HepG2 (cell line): ENCODE measurements at regions not wholly inside any gene's neighbourhood (a gene's known extent, or its start where the extent isn't known, plus 50 kb on each side); places are given as distances from the start of the nearest gene placed in this dataset.

ENCODE experiments used
- ARNTL ChIP-seq: sonication (generic); formaldehyde crosslinking; IDR thresholded peaks from 2 replicates; pipeline ENCODE4 v1.4.0; 2020; ENCODE audit warnings: mild to moderate bottlenecking, missing genetic modification reagents
- HDAC2 ChIP-seq: sonication (generic); formaldehyde crosslinking; IDR thresholded peaks from 2 replicates; pipeline ENCODE4 v1.4.0; 2020; ENCODE audit warnings: missing genetic modification reagents
- HNF4G ChIP-seq, 2 experiments: sonication (generic) in 1 of 2; formaldehyde crosslinking in 1 of 2; IDR thresholded peaks; 2 replicates each; pipeline versions ENCODE4 v1.4.0 to v1.6.1; 2011 to 2020; ENCODE audit warnings: borderline replicate concordance in 2 of 2, low read depth in 2 of 2, mild to moderate bottlenecking in 2 of 2, low read length in 1 of 2, missing genetic modification reagents in 1 of 2, moderate library complexity in 1 of 2
- LBX2 ChIP-seq: sonication (generic); formaldehyde crosslinking; IDR thresholded peaks from 2 replicates; pipeline ENCODE4 v1.5.0; 2020; ENCODE audit warnings: missing genetic modification reagents, mild to moderate bottlenecking, borderline replicate concordance
- MEIS2 ChIP-seq: sonication (generic); formaldehyde crosslinking; IDR thresholded peaks from 2 replicates; pipeline ENCODE4 v1.9.0; 2021; ENCODE audit warnings: mild to moderate bottlenecking, missing genetic modification reagents
- PCBP1 ChIP-seq: fragments of 200-400 bp; formaldehyde crosslinking; IDR thresholded peaks from 2 replicates; pipeline ENCODE4 v1.6.1; 2017; ENCODE audit warnings: mild to moderate bottlenecking, low read depth, low read length, borderline replicate concordance
- RNF2 ChIP-seq: fragments of 450-650 bp; conservative IDR thresholded peaks from 2 replicates; pipeline ENCODE4 v1.6.1; 2016; ENCODE audit warnings: low read depth
- SKIL ChIP-seq: sonication (generic); formaldehyde crosslinking; IDR thresholded peaks from 2 replicates; pipeline ENCODE4 v1.8.0; 2022; ENCODE audit warnings: missing genetic modification reagents, mild to moderate bottlenecking, moderate library complexity, borderline replicate concordance
- TARDBP ChIP-seq: sonication (generic); formaldehyde crosslinking; IDR thresholded peaks from 2 replicates; pipeline ENCODE4 v1.8.0; 2022; ENCODE audit warnings: mild to moderate bottlenecking, missing genetic modification reagents
- ZBTB44 ChIP-seq: sonication (generic); formaldehyde crosslinking; IDR thresholded peaks from 2 replicates; pipeline ENCODE4 v1.4.0; 2020; ENCODE audit warnings: missing genetic modification reagents
- ZBTB49 ChIP-seq: sonication (generic); formaldehyde crosslinking; IDR thresholded peaks from 2 replicates; pipeline ENCODE4 v1.4.0; 2020; ENCODE audit warnings: missing genetic modification reagents, borderline replicate concordance
- ZC3H13 ChIP-seq: sonication (generic); formaldehyde crosslinking; IDR thresholded peaks from 2 replicates; pipeline ENCODE4 v1.8.1; 2023; ENCODE audit warnings: mild to moderate bottlenecking, missing genetic modification reagents, moderate library complexity
- ZNF143 ChIP-seq: sonication (generic); formaldehyde crosslinking; IDR thresholded peaks from 2 replicates; pipeline ENCODE4 v1.4.0; 2020; ENCODE audit warnings: missing genetic modification reagents
- ZNF33A ChIP-seq: sonication (generic); formaldehyde crosslinking; IDR thresholded peaks from 2 replicates; pipeline ENCODE4 v1.5.1; 2020; ENCODE audit warnings: missing genetic modification reagents, mild to moderate bottlenecking, moderate library complexity, borderline replicate concordance
- ZNF430 ChIP-seq: sonication (generic); formaldehyde crosslinking; IDR thresholded peaks from 2 replicates; pipeline ENCODE4 v1.9.0; 2021; ENCODE audit warnings: mild to moderate bottlenecking, missing genetic modification reagents
- ZNF619 ChIP-seq: sonication (generic); formaldehyde crosslinking; IDR thresholded peaks from 2 replicates; pipeline ENCODE4 v1.4.0; 2020; ENCODE audit warnings: mild to moderate bottlenecking, missing genetic modification reagents
- ZNF687 ChIP-seq: sonication (generic); formaldehyde crosslinking; IDR thresholded peaks from 2 replicates; pipeline ENCODE4 v1.5.1; 2020; ENCODE audit warnings: mild to moderate bottlenecking, missing genetic modification reagents, moderate library complexity

- TF ChIP-seq ZBTB49 (CRISPR knock-in tag): no peak
- TF ChIP-seq ZBTB44 (CRISPR knock-in tag): no peak
- no peak for TF ChIP-seq SKIL (CRISPR knock-in tag)
- no peak for TF ChIP-seq MEIS2 (CRISPR knock-in tag)
- TF ChIP-seq ZC3H13 (CRISPR knock-in tag): no peak
- 0 out of 2 replicates have a peak, but pooled peaks have one; percentile 35 for TF ChIP-seq ZNF430
- no peak for TF ChIP-seq HNF4G (IDR thresholded peaks at IDR 0.05; ENCODE audit: borderline replicate concordance, low read depth, low read length)
- no peak for TF ChIP-seq HNF4G (CRISPR knock-in tag; IDR thresholded peaks at IDR 0.05; ENCODE audit: borderline replicate concordance, low read depth)
- TF ChIP-seq PCBP1: no peak
- TF ChIP-seq LBX2: no peak
- TF ChIP-seq ZNF619: no peak
- no peak for TF ChIP-seq ZNF687 (CRISPR knock-in tag)
- no peak for TF ChIP-seq HDAC2 (CRISPR knock-in tag)
- TF ChIP-seq ARNTL (CRISPR knock-in tag): no peak
- no peak for TF ChIP-seq TARDBP
- TF ChIP-seq RNF2: peak; percentile 35; the same call in 1 of the 2 replicates
- TF ChIP-seq ZNF33A (CRISPR knock-in tag): 0 out of 2 replicates have a peak, but pooled peaks have one; percentile 30
- TF ChIP-seq ZNF143 (CRISPR knock-in tag): no peak
Observed at GRCh38 chr14:31966896-31967668, 110.0 kb upstream of the ARHGAP5 start (continued).
